Heart left ventricle (tissue), 16 donors: ENCODE measurements at regions not wholly inside any gene's neighbourhood (a gene's known extent, or its start where the extent isn't known, plus 50 kb on each side); places are given as distances from the start of the nearest gene placed in this dataset.

ENCODE experiments used
- ATAC-seq, 4 donors: fragments of 200-7000 bp; cut with Tn5 transposase; one replicate each; pipeline ENCODE4 v1.9.1; 2020 to 2022; ENCODE audit warnings: moderate library complexity in 4 of 4, mild to moderate bottlenecking in 3 of 4, moderate number of reproducible peaks in 1 of 4
- DNase-seq, 5 donors: peaks; one replicate each; pipeline ENCODE4 v3.0.0-alpha.2; 2020
- H3K27ac ChIP-seq, 12 donors: fragments of 200-600 bp; sonication (generic) in 4 of 12; one replicate each; pipeline versions ENCODE4 v1.5.0 to v1.8.0; 2016 to 2022; ENCODE audit warnings: mild to moderate bottlenecking in 2 of 12
- H3K27me3 ChIP-seq, 9 donors: fragments of 200-600 bp; sonication (generic) in 2 of 9; one replicate each; pipeline versions ENCODE4 v1.5.1 to v1.8.0; 2016 to 2022; ENCODE audit warnings: mild to moderate bottlenecking in 3 of 9
- H3K36me3 ChIP-seq, 9 donors: fragments of 200-600 bp; sonication (generic) in 2 of 9; one replicate each; pipeline versions ENCODE4 v1.5.0 to v1.8.0; 2018 to 2022; ENCODE audit warnings: mild to moderate bottlenecking in 2 of 9
- H3K4me1 ChIP-seq, 12 donors: fragments of 200-600 bp; sonication (generic) in 4 of 12; one replicate each; pipeline versions ENCODE4 v1.5.0 to v1.8.0; 2016 to 2022; ENCODE audit warnings: mild to moderate bottlenecking in 3 of 12
- H3K4me3 ChIP-seq, 12 donors: fragments of 200-600 bp; sonication (generic) in 4 of 12; one replicate each; pipeline versions ENCODE4 v1.5.0 to v1.8.0; 2017 to 2022; ENCODE audit warnings: mild to moderate bottlenecking in 9 of 12, moderate library complexity in 4 of 12
- H3K9me3 ChIP-seq, 12 donors: fragments of 200-600 bp; sonication (generic) in 4 of 12; one replicate each; pipeline versions ENCODE4 v1.5.0 to v1.8.0; 2016 to 2022; ENCODE audit warnings: mild to moderate bottlenecking in 1 of 12
- POLR2A ChIP-seq, 2 donors: fragments of 450-650 bp; IDR thresholded peaks; one replicate each; pipeline ENCODE4 v1.6.1; 2017; ENCODE audit warnings: antibody characterized with exemption in 2 of 2, mild to moderate bottlenecking in 2 of 2, moderate library complexity in 2 of 2
- WGBS, 4 donors: extraction: QIAGEN DNeasy Blood & Tissue Kit in 2 of 4; methylation state at CpG; one replicate each; pipeline versions ENCODE4 v1.1.5 to v1.1.7; 2013 to 2018; 5-methylcytosine and 5-hydroxymethylcytosine counted together
- intact Hi-C, 10 donors: fragments of 100-400 bp; cut with DNase I; formaldehyde crosslinking; loops; one replicate each; pipeline versions ENCODE4 v1.11.1 to v1.14.2; 2022
- TF ChIP-seq, protein P1 (sequence below), 12 donors: fragments of 200-600 bp; sonication (generic) in 4 of 12; IDR thresholded peaks; one replicate each; pipeline versions ENCODE4 v1.5.0 to v1.8.0; 2018 to 2022; ENCODE audit warnings: antibody characterized with exemption in 12 of 12, mild to moderate bottlenecking in 5 of 12
- donor health status: ischemic (EF 13 %, LVEDD 7.1; RV severe dilation, severe dysfunction).
- donor health status: healthy with polysubstance abuse.
- donor health status: DM: no; HTN: yes; CAD: no.
- donor health status: DM: no; HTN: no; CAD: no.
- donor health status: ischemic (EF 25% LVEDD 6.9; RV normal size, moderate dysfunction).
- donor health status: ischemic (EF 25% LVEDD 5.7; RV mildly dilated, moderate dysfunction).
- donor health status: healthy.
- donor health status: DM: yes; HTN: yes; CAD: no.
- donor health status: ischemic (EF 35%, LVEDD 5.7; RV mildly dilated, moderate dysfunction).
- donor health status: nonischemic (EF 11% LVEDD 7.7; RV severe dilation, severe dysfunction).
- donor health status: DM: yes; HTN: yes; CAD: no.
- donor health status: PGD.
- donor health status: ischemic (EF 29% LVEDD 5.4; RV normal size, mild dysfunction).
- donor health status: nonischemic (EF 23%, LVEDD 6.1; RV moderate dilation, normal function).

DNA sequence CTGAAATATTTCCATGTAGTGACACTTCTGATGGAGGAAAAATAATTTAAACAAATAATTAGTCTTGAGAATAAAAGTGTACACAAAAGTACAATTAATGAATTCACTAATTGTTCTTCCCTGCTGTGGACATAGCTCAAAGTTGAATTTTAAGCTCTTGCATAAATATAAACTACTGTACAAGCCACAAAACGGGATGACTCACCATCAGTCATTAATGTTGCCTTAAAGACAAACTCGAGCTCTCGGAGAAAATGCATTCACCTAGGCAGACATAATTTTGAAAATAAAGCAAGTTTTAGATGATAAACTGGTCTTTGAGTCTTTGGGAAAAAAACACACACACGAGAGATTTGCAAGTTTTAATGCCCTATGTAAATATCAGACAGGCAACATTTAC, 436.4 kb downstream of the ZNF521 start:
- intact Hi-C loops = no loop called here
- TF ChIP-seq, protein P1, sequence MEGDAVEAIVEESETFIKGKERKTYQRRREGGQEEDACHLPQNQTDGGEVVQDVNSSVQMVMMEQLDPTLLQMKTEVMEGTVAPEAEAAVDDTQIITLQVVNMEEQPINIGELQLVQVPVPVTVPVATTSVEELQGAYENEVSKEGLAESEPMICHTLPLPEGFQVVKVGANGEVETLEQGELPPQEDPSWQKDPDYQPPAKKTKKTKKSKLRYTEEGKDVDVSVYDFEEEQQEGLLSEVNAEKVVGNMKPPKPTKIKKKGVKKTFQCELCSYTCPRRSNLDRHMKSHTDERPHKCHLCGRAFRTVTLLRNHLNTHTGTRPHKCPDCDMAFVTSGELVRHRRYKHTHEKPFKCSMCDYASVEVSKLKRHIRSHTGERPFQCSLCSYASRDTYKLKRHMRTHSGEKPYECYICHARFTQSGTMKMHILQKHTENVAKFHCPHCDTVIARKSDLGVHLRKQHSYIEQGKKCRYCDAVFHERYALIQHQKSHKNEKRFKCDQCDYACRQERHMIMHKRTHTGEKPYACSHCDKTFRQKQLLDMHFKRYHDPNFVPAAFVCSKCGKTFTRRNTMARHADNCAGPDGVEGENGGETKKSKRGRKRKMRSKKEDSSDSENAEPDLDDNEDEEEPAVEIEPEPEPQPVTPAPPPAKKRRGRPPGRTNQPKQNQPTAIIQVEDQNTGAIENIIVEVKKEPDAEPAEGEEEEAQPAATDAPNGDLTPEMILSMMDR (IDR thresholded peaks at IDR 0.05) = no peak
- no peak for TF ChIP-seq POLR2A (IDR thresholded peaks at IDR 0.05)
- 81 to 92% (median 90%) methylated on average over 4 of the region's 4 CpGs for WGBS, 4 donors
- Histone ChIP-seq H3K4me3 (no peak overlapping the region), H3K27ac (no peak overlapping the region), H3K27me3 (no peaks in the 10 kb centered on the region), H3K4me1 (peaks cover 0 to 27% (median 10%) of the 10 kb centered on the region in 12 donors), H3K9me3 (no peaks in the 10 kb centered on the region), H3K36me3 (no peaks in the 10 kb centered on the region)
- DNase-seq = no peak
- no peak for ATAC-seq

GRCh38 chr18:24917767-24918166, 434.2 kb downstream of the ZNF521 start:
- ATAC-seq (no peak), DNase-seq (no peak)
- TF ChIP-seq, protein P1 (IDR thresholded peaks at IDR 0.05) = no peak
- no peak for TF ChIP-seq POLR2A (IDR thresholded peaks at IDR 0.05)
- no peaks in the 10 kb centered on the region for H3K27me3 ChIP-seq
- H3K36me3 ChIP-seq = no peaks in the 10 kb centered on the region
- peak overlapping the region in 2 of 12 donors; percentile 1 to 18 for H3K4me3 ChIP-seq
- WGBS, 4 donors = 20 to 54% (median 48%) methylated on average over 7 to 9 of the region's 9 CpGs
- intact Hi-C loops = no loop called here
- peaks cover 0 to 27% (median 10%) of the 10 kb centered on the region in 12 donors for H3K4me1 ChIP-seq
- no peak overlapping the region for H3K27ac ChIP-seq
- no peaks in the 10 kb centered on the region for H3K9me3 ChIP-seq

GRCh38 chr18:24918257-24918656, 433.7 kb downstream of the ZNF521 start:
- Histone ChIP-seq H3K9me3 (no peaks in the 10 kb centered on the region), H3K4me1 (peaks cover 0 to 24% (median 9%) of the 10 kb centered on the region in 12 donors), H3K36me3 (no peaks in the 10 kb centered on the region), H3K27me3 (no peaks in the 10 kb centered on the region), H3K4me3 (no peak overlapping the region), H3K27ac (no peak overlapping the region)
- DNase-seq (no peak), ATAC-seq (no peak)
- no peak for TF ChIP-seq POLR2A (IDR thresholded peaks at IDR 0.05)
- TF ChIP-seq, protein P1 (IDR thresholded peaks at IDR 0.05) = no peak
- WGBS, 4 donors = 34 to 44% (median 38%) methylated on average over 6 of the region's 6 CpGs
- intact Hi-C loops = no loop called here

DNA sequence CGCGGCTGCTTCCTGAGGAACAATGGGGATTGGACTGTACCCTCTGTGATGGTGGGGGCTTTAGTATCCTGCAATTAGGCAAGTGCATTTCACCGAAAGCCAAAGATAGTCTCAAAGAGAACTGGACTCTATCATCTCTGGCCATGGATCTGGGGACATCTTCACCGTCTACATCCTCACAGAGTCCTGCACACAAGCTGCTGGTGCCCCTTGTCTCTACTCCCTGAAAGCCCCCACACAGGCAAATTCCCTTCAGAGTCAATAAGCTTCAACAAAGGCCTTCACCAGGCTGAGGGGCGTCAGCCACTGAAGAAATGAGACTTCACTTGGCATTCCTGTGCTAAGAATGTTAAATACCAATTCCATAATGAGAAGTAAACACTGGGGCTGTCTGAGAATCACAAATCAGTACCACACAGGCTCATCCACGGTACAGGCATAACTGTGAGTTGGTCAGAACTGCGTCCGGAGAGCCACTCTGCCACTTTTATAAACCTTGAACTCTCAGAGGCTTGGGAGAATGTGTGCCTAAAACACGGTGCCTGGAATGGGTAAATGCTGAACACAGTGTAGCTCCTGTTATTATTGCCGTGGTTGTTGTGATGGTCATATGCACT, 432.7 kb downstream of the ZNF521 start:
- Histone ChIP-seq H3K9me3 (no peaks in the 10 kb centered on the region), H3K36me3 (no peaks in the 10 kb centered on the region), H3K4me1 (peaks cover 0 to 14% (median 4%) of the 10 kb centered on the region in 12 donors), H3K27me3 (no peaks in the 10 kb centered on the region), H3K4me3 (no peak overlapping the region), H3K27ac (no peak overlapping the region)
- WGBS, 4 donors = 90 to 93% (median 92%) methylated on average over 10 of the region's 10 CpGs
- intact Hi-C loops = no loop called here
- TF ChIP-seq POLR2A (IDR thresholded peaks at IDR 0.05) = no peak
- TF ChIP-seq, protein P1 (IDR thresholded peaks at IDR 0.05) = no peak
- no peak for DNase-seq
- no peak for ATAC-seq
